ENCODE measurements at regions not wholly inside any gene's neighbourhood (a gene's known extent, or its start where the extent isn't known, plus 50 kb on each side); places are given as distances from the start of the nearest gene placed in this dataset.
"Not testable (repeated sequence)": the region's sequence is repeated elsewhere in the genome, so short reads cannot be mapped to it uniquely, and the experiment has no call there.

GRCh38 chr5:96200641-96201040, 232.4 kb downstream of the PCSK1 start:
- H3K4me3 ChIP-seq (ENCODE audit: insufficient read depth, low read depth, low read length), result no peak overlapping the region
- no peaks in the 10 kb centered on the region for H3K36me3 ChIP-seq (replicated peaks; ENCODE audit: control insufficient read depth, insufficient read depth, low read length)
- DNase-seq, result no peak
- H3K27me3 ChIP-seq (ENCODE audit: control insufficient read depth, insufficient read depth, low read length), result no peaks in the 10 kb centered on the region

GRCh38 chr5:96199713-96200183, 233.3 kb downstream of the PCSK1 start:
- DNase-seq, result no peak
- Histone ChIP-seq H3K4me3 (ENCODE audit: insufficient read depth, low read depth, low read length) (no peak overlapping the region), H3K27me3 (ENCODE audit: control insufficient read depth, insufficient read depth, low read length) (no peaks in the 10 kb centered on the region), H3K36me3 (replicated peaks; ENCODE audit: control insufficient read depth, insufficient read depth, low read length) (no peaks in the 10 kb centered on the region)

DNA sequence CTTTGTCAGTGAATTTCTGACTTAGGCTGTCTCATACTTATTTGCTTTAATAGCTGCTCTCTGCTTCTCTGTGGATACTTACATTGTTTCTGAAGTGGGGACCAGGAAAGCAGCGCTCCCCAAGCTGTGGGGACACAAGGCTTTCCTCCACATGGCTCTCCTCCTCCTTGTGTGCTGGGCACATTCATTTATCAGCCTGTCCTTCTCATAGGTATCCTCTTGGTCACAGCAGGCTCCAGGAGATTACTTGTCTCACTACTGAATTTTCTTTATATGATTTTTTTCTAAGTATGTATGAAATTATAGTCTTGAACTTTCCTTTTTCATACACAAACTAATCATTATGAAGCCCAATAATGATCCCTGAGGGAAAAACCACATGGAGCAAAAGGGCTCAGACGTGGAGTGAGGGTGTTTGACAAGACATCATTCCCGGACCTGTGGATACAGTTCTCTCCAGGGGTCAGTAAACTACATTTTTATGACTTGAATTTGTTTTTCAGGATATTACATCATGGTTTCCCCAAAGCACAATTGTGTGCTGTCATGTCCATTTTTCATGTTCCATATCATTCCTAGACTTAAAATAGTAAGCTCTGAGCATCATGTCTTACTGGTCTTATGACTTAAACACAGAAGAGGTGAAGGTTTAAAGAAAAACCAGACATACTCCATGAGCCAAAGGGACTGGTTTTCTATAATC, 234.5 kb downstream of the PCSK1 start:
- no peak for DNase-seq
- Histone ChIP-seq H3K36me3 (replicated peaks; ENCODE audit: control insufficient read depth, insufficient read depth, low read length) (no peaks in the 10 kb centered on the region), H3K27me3 (ENCODE audit: control insufficient read depth, insufficient read depth, low read length) (no peaks in the 10 kb centered on the region), H3K4me3 (ENCODE audit: insufficient read depth, low read depth, low read length) (no peak overlapping the region)

DNA sequence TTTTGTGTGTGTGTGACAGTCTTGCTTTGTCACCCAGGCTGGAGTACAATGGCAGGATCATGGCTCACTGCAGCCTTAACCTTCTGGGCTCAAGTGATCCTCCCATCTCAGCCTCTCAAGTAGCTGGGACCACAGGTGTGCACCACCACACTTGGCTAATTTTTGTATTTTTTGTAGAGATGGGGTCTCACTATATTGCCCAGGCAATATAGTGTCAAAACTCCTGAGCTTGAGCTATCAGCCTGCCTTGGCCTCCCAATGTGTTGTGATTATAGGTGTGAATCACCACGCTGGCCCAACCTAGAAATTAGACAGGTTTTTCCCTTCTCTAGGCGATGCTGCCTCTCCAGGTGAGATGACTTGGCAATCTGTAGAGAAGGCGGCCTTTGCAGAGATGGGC, 235.3 kb downstream of the PCSK1 start:
- H3K36me3 ChIP-seq (replicated peaks; ENCODE audit: control insufficient read depth, insufficient read depth, low read length); H3K27me3 ChIP-seq (ENCODE audit: control insufficient read depth, insufficient read depth, low read length): not testable (repeated sequence)

DNA sequence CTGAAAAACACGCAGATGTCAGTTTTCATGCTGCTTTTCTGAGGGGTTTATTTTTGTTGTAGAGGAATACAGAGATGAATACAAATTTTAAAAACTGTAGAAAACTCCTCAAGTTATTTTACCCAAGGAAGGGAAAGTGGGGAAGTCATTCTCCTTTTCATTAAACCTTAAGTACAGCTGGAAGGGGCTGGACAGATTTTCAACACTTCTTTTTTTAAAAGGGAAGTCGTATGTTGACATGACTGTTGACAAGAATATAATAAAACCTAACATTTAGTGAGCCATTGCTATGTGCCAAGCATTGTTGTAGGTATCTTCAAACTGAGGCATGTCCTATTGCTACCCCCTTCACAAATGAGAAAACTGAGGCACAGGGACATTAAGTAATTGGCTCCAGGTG, 235.7 kb upstream of the ELL2 start:
- no peak for DNase-seq
- Histone ChIP-seq H3K4me3 (ENCODE audit: insufficient read depth, low read depth, low read length) (no peak overlapping the region), H3K36me3 (replicated peaks; ENCODE audit: control insufficient read depth, insufficient read depth, low read length) (no peaks in the 10 kb centered on the region), H3K27me3 (ENCODE audit: control insufficient read depth, insufficient read depth, low read length) (no peaks in the 10 kb centered on the region)

More for the DNA sequence above, 235.3 kb downstream of the PCSK1 start:
- H3K4me3 ChIP-seq (ENCODE audit: insufficient read depth, low read depth, low read length); DNase-seq: not testable (repeated sequence)

GRCh38 chr5:96196890-96197289, 235.2 kb upstream of the ELL2 start:
- Histone ChIP-seq H3K27me3 (ENCODE audit: control insufficient read depth, insufficient read depth, low read length) (no peaks in the 10 kb centered on the region), H3K4me3 (ENCODE audit: insufficient read depth, low read depth, low read length) (no peak overlapping the region), H3K36me3 (replicated peaks; ENCODE audit: control insufficient read depth, insufficient read depth, low read length) (no peaks in the 10 kb centered on the region)
- DNase-seq, result no peak

- no peak for DNase-seq
- Histone ChIP-seq H3K4me3 (ENCODE audit: insufficient read depth, low read depth, low read length) (no peak overlapping the region), H3K36me3 (replicated peaks; ENCODE audit: control insufficient read depth, insufficient read depth, low read length) (no peaks in the 10 kb centered on the region), H3K27me3 (ENCODE audit: control insufficient read depth, insufficient read depth, low read length) (no peaks in the 10 kb centered on the region)
These were observed 234.8 kb upstream of the ELL2 start for GRCh38 chr5:96196407-96196806.

- Histone ChIP-seq H3K27me3 (ENCODE audit: control insufficient read depth, insufficient read depth, low read length) (no peaks in the 10 kb centered on the region), H3K36me3 (replicated peaks; ENCODE audit: control insufficient read depth, insufficient read depth, low read length) (no peaks in the 10 kb centered on the region), H3K4me3 (ENCODE audit: insufficient read depth, low read depth, low read length) (no peak overlapping the region)
- DNase-seq, result no peak
These were observed 233.5 kb upstream of the ELL2 start for GRCh38 chr5:96195123-96195522.

DNA sequence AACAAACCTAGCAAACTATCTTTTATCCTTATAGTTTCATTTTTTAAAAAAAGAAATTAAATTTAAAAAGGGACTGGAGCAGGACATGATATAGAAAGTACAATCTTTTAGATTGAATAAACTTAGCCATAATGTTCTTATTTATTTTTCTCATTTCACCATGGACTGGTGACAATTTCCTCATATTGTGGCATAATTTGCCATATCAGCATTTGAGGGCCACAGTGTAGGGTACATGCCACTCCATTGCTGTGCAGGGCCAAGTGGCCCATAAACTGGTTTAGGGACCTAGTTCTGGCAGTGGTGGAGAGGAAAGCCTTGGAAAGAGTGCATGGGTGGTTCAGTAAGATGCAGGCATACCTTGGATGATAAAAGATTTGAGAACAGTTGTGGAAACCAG, 232.9 kb upstream of the ELL2 start:
- Histone ChIP-seq H3K4me3 (ENCODE audit: insufficient read depth, low read depth, low read length) (no peak overlapping the region), H3K27me3 (ENCODE audit: control insufficient read depth, insufficient read depth, low read length) (no peaks in the 10 kb centered on the region), H3K36me3 (replicated peaks; ENCODE audit: control insufficient read depth, insufficient read depth, low read length) (no peaks in the 10 kb centered on the region)
- no peak for DNase-seq

DNA sequence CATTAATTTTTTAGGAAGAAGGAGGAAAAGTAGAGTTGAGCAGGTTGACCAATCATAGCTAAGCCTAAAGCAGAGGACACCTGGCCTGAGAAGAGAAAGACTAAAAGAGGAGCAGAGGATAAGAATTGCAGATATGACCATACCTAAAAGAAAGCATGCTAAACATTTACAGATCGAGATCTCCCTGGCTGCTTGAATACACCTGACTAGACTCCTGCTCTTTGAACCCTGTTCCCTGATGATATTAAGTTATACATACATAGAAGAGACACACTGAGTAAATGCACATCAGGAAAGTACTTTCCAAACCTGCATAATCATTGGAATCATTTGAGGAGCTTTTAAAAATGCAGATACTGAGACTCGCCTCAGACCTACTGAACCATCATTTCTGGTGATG, 232.3 kb upstream of the ELL2 start:
- DNase-seq, result no peak
- Histone ChIP-seq H3K4me3 (ENCODE audit: insufficient read depth, low read depth, low read length) (no peak overlapping the region), H3K27me3 (ENCODE audit: control insufficient read depth, insufficient read depth, low read length) (no peaks in the 10 kb centered on the region), H3K36me3 (replicated peaks; ENCODE audit: control insufficient read depth, insufficient read depth, low read length) (no peaks in the 10 kb centered on the region)

- Histone ChIP-seq H3K36me3 (replicated peaks; ENCODE audit: control insufficient read depth, insufficient read depth, low read length) (no peaks in the 10 kb centered on the region), H3K4me3 (ENCODE audit: insufficient read depth, low read depth, low read length) (no peak overlapping the region), H3K27me3 (ENCODE audit: control insufficient read depth, insufficient read depth, low read length) (no peaks in the 10 kb centered on the region)
- DNase-seq, result no peak
These were observed 228.3 kb upstream of the ELL2 start for GRCh38 chr5:96189987-96190386.

- Histone ChIP-seq H3K27me3 (ENCODE audit: control insufficient read depth, insufficient read depth, low read length) (no peaks in the 10 kb centered on the region), H3K36me3 (replicated peaks; ENCODE audit: control insufficient read depth, insufficient read depth, low read length) (no peaks in the 10 kb centered on the region)
- no peak for DNase-seq
These were observed 227.6 kb upstream of the ELL2 start for GRCh38 chr5:96189028-96189826.

DNA sequence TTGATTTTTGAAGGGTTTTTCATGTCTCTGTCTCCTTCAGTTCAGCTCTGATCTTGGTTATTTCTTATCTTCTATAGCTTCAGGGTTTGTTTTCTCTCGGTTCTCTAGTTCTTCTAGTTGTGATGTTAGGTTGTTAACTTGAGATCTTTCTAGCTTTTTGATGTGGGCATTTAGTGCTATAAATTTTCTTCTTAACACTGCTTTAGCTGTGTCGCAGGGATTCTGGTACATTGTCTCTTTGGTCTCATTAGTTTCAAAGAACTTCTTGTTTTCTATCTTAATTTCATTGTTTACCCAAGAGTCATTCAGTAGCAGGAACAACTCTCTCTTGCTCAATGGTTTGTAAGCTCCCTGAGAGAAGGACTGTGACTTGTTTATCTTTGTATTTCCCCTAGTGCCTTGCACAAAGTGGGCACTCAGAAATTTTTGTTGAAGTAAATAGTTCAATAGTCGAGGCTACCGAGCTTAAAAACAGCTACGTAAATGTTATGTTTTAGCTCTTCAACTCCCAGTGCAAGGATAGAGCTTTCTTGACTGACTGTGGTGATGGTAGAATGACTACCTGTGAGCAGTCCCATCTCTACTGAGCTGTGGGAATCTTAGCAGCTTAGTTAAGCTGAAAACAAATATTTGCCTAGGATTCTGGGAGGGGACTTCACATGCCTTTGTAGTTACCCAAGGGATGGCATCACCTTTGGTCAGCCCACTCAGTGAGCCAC, 225.8 kb upstream of the ELL2 start:
- no peaks in the 10 kb centered on the region for H3K27me3 ChIP-seq (ENCODE audit: control insufficient read depth, insufficient read depth, low read length)
- no peak overlapping the region for H3K4me3 ChIP-seq (ENCODE audit: insufficient read depth, low read depth, low read length)
- H3K36me3 ChIP-seq (replicated peaks; ENCODE audit: control insufficient read depth, insufficient read depth, low read length), result no peaks in the 10 kb centered on the region
- no peak for DNase-seq

More at GRCh38 chr5:96189028-96189826, 227.6 kb upstream of the ELL2 start:
- no peak overlapping the region for H3K4me3 ChIP-seq (ENCODE audit: insufficient read depth, low read depth, low read length)

- not testable (repeated sequence) for H3K36me3 ChIP-seq (replicated peaks; ENCODE audit: control insufficient read depth, insufficient read depth, low read length); H3K4me3 ChIP-seq (ENCODE audit: insufficient read depth, low read depth, low read length)
These were observed 222.9 kb upstream of the ELL2 start for GRCh38 chr5:96184510-96184909.

More at GRCh38 chr5:96184510-96184909, 222.9 kb upstream of the ELL2 start:
- DNase-seq; H3K27me3 ChIP-seq (ENCODE audit: control insufficient read depth, insufficient read depth, low read length): not testable (repeated sequence)
